NCI-H1436 (cell line): ENCODE measurements at regions not wholly inside any gene's neighbourhood (a gene's known extent, or its start where the extent isn't known, plus 50 kb on each side); places are given as distances from the start of the nearest gene placed in this dataset.
"Not testable (repeated sequence)": the region's sequence is repeated elsewhere in the genome, so short reads cannot be mapped to it uniquely, and the experiment has no call there.

Experiments used
- DNase-seq: peaks from one replicate; lab custom pipeline; 2025; lab: John Stamatoyannopoulos, UW

- DNase-seq = no peak
Measured at GRCh38 chr5:6076341-6077239, 301.8 kb downstream of the MED10 start.

GRCh38 chr5:6072488-6072887, 305.9 kb downstream of the MED10 start:
- not testable (repeated sequence) for DNase-seq

- no peak for DNase-seq
Measured at GRCh38 chr5:6069496-6070185, 308.7 kb downstream of the MED10 start.

- no peak for DNase-seq
Measured at GRCh38 chr5:6066016-6066415, 312.3 kb downstream of the MED10 start.

- no peak for DNase-seq
Measured at GRCh38 chr5:6059137-6059800, 319.1 kb downstream of the MED10 start.

GRCh38 chr5:6058055-6058715, 320.2 kb downstream of the MED10 start:
- no peak for DNase-seq

- DNase-seq = no peak
Measured at GRCh38 chr5:6056280-6056679, 322.1 kb downstream of the MED10 start.

- DNase-seq = no peak
Measured at GRCh38 chr5:6049662-6050061, 328.7 kb downstream of the MED10 start.

- DNase-seq = no peak
Measured at GRCh38 chr5:6048746-6049145, 329.6 kb downstream of the MED10 start.

GRCh38 chr5:6046296-6046967, 331.9 kb downstream of the MED10 start:
- no peak for DNase-seq

GRCh38 chr5:6043491-6044310, 334.6 kb downstream of the MED10 start:
- DNase-seq = no peak

- no peak for DNase-seq
Measured at GRCh38 chr5:6041977-6042550, 336.3 kb downstream of the MED10 start.

- no peak for DNase-seq
Measured at GRCh38 chr5:6039111-6039510, 339.2 kb downstream of the MED10 start.

GRCh38 chr5:6036006-6036405, 342.3 kb downstream of the MED10 start:
- no peak for DNase-seq

GRCh38 chr5:6029811-6030271, 348.5 kb downstream of the MED10 start:
- no peak for DNase-seq

- DNase-seq = no peak
Measured at GRCh38 chr5:6026766-6027406, 351.5 kb downstream of the MED10 start.

- no peak for DNase-seq
Measured at GRCh38 chr5:6019612-6020011, 358.7 kb downstream of the MED10 start.

- DNase-seq = no peak
Measured at GRCh38 chr5:6013506-6013905, 364.8 kb downstream of the MED10 start.

GRCh38 chr5:6011199-6011598, 367.1 kb downstream of the MED10 start:
- no peak for DNase-seq

- no peak for DNase-seq
Measured at GRCh38 chr5:6006838-6007314, 371.5 kb downstream of the MED10 start.
